ENCODE measurements at regions not wholly inside any gene's neighbourhood (a gene's known extent, or its start where the extent isn't known, plus 50 kb on each side); places are given as distances from the start of the nearest gene placed in this dataset.

DNA sequence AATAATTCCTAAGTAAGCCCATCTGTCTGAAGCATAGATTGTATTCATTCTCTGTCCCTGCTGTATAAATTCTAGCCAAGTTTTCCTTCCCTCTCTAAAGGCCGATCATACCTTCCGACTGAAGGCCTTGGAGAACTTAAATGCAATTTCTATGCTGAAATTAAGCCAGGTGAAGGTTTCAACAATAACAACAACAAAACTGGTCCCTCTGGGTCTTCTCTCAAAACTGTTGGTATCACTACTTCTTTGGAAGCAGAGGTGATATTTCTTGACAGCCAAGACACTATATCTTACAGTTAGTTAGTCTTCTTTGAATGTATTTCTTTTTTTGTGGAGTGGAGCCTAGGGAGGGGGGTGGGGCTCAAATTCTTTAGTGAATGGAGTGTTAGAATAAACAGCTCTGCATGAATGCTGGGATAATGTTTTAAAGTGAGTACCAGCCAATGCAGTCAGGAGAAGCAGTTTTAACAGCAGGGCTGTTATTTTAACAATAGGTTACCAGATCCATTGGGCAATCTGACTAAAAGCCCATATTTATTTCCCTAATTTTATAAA is 508.9 kb downstream of the EBF1 start:
- TF ChIP-seq POLR2A (IDR thresholded peaks at IDR 0.05) = no peak
- TF ChIP-seq, protein P1, sequence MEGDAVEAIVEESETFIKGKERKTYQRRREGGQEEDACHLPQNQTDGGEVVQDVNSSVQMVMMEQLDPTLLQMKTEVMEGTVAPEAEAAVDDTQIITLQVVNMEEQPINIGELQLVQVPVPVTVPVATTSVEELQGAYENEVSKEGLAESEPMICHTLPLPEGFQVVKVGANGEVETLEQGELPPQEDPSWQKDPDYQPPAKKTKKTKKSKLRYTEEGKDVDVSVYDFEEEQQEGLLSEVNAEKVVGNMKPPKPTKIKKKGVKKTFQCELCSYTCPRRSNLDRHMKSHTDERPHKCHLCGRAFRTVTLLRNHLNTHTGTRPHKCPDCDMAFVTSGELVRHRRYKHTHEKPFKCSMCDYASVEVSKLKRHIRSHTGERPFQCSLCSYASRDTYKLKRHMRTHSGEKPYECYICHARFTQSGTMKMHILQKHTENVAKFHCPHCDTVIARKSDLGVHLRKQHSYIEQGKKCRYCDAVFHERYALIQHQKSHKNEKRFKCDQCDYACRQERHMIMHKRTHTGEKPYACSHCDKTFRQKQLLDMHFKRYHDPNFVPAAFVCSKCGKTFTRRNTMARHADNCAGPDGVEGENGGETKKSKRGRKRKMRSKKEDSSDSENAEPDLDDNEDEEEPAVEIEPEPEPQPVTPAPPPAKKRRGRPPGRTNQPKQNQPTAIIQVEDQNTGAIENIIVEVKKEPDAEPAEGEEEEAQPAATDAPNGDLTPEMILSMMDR (IDR thresholded peaks at IDR 0.05) = no peak

Data from lower leg skin (tissue), 3 donors.